ENCODE measurements at regions not wholly inside any gene's neighbourhood (a gene's known extent, or its start where the extent isn't known, plus 50 kb on each side); places are given as distances from the start of the nearest gene placed in this dataset.

- TF ChIP-seq CTCF (IDR thresholded peaks at IDR 0.05) = no peak
Observed at GRCh38 chr1:71307451-71307850, 226.6 kb upstream of the ZRANB2 start.

GRCh38 chr1:71304125-71304524 lies 223.3 kb upstream of the ZRANB2 start:
- TF ChIP-seq CTCF (IDR thresholded peaks at IDR 0.05) = no peak

GRCh38 chr1:71303617-71304041 lies 222.8 kb upstream of the ZRANB2 start:
- TF ChIP-seq CTCF (IDR thresholded peaks at IDR 0.05) = no peak

- TF ChIP-seq CTCF (IDR thresholded peaks at IDR 0.05) = no peak
Observed at GRCh38 chr1:71298633-71299032, 217.8 kb upstream of the ZRANB2 start.

GRCh38 chr1:71296551-71297134 lies 215.8 kb upstream of the ZRANB2 start:
- TF ChIP-seq CTCF (IDR thresholded peaks at IDR 0.05) = no peak

- TF ChIP-seq CTCF (IDR thresholded peaks at IDR 0.05) = no peak
Observed at GRCh38 chr1:71295350-71295749, 214.5 kb upstream of the ZRANB2 start.

- TF ChIP-seq CTCF (IDR thresholded peaks at IDR 0.05) = no peak
Observed at GRCh38 chr1:71294178-71294577, 213.3 kb upstream of the ZRANB2 start.

- TF ChIP-seq CTCF (IDR thresholded peaks at IDR 0.05) = no peak
Observed at GRCh38 chr1:71292203-71292602, 211.4 kb upstream of the ZRANB2 start.
